ENCODE measurements at regions not wholly inside any gene's neighbourhood (a gene's known extent, or its start where the extent isn't known, plus 50 kb on each side); places are given as distances from the start of the nearest gene placed in this dataset.

- intact Hi-C loops (cut with micrococcal nuclease; ENCODE audit: unreplicated experiment): no loop called here
Observed at GRCh38 chr1:56132520-56132919, 446.8 kb downstream of the PLPP3 start.

DNA sequence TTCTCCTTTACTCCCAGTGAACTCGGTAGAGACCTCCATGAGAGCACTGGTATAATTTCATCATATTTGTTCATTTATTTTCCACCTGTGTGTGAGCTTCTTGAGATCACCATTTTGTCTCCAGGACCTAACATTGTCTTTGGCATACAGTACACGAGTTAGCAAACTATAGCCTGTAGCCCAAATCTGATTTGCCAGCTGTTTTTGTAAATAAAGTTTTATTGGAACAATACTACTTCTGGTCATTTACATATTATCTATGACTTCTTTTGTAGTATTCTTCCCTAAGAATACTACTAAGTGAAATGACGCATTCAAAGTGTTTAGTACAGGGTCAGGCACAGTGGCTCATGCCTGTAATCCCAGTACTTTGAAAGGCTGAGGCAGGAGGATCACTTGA, 449.5 kb downstream of the PLPP3 start:
- BruUV-seq (replicated peaks): no TSS peak
- CTCF ChIA-PET: no interaction called here
- no peak for TF ChIP-seq CTCF (IDR thresholded peaks at IDR 0.05; ENCODE audit: unreplicated experiment)
- intact Hi-C loops (cut with micrococcal nuclease; ENCODE audit: unreplicated experiment): no loop called here
- Mint-ChIP-seq H3K36me3 (ENCODE audit: insufficient read depth, unreplicated experiment) (no peaks in the 10 kb centered on the region), H3K4me1 (ENCODE audit: low read depth, unreplicated experiment) (no peaks in the 10 kb centered on the region), H3K27ac (ENCODE audit: unreplicated experiment) (no peak overlapping the region), H3K9me3 (ENCODE audit: low read depth, unreplicated experiment) (peaks cover 11% of the 10 kb centered on the region), H3K4me3 (ENCODE audit: low read depth, unreplicated experiment) (no peak overlapping the region), H3K27me3 (ENCODE audit: unreplicated experiment) (no peaks in the 10 kb centered on the region)
- DNase-seq: no peak

More at GRCh38 chr1:56132520-56132919, 446.8 kb downstream of the PLPP3 start:
- H3K9me3 Mint-ChIP-seq (ENCODE audit: low read depth, unreplicated experiment): peaks cover 5% of the 10 kb centered on the region
- BruUV-seq (replicated peaks): no TSS peak
- no peaks in the 10 kb centered on the region for H3K4me1 Mint-ChIP-seq (ENCODE audit: low read depth, unreplicated experiment)
- H3K27ac Mint-ChIP-seq (ENCODE audit: unreplicated experiment): no peak overlapping the region
- DNase-seq: no peak
- H3K36me3 Mint-ChIP-seq (ENCODE audit: insufficient read depth, unreplicated experiment): no peaks in the 10 kb centered on the region
- CTCF ChIA-PET: interaction anchor here (0.9 kb wide), 1 partner anchor 462 kb away, joined by 3 read pairs; no protein-coding TSS in a partner anchor
- H3K27me3 Mint-ChIP-seq (ENCODE audit: unreplicated experiment): no peaks in the 10 kb centered on the region
- no peak for TF ChIP-seq CTCF (IDR thresholded peaks at IDR 0.05; ENCODE audit: unreplicated experiment)
- no peak overlapping the region for H3K4me3 Mint-ChIP-seq (ENCODE audit: low read depth, unreplicated experiment)

DNA sequence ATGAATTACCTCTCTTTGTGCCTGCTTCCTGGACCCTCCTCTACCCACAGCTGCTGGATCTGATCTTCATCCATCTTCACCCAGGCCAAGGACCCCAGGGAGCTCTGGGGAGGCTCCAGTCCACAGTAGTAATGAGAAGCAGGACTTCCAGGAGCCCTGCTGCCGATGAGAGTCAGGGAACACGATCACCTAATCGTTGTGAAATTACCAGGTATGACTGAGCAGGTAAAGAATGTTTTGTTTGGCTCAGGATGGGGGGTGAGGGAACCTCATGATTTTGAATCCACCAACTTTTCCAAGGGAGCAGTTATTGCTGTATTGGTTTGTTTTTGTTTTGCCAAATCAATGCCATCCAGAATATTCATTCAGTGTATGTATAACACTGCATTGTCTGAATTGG, 454.0 kb downstream of the PLPP3 start:
- no TSS peak for BruUV-seq (replicated peaks)

DNA sequence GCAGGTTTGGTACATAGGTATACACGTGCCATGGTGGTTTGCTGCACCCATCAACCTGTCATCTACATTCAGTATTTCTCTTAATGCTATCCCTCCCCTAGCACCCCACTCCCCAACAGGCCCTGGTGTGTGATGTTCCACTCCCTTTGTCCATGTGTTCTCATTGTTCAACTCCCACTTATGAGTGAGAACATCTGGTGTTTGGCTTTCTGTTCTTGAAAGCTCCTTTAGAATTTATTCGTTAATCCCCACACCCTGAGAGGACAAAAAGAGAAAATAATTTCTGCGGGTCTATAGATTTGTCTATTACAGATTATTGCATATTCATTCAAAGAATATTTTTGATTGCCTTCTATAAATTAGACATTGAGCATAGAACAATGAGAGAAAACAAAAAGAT, 455.5 kb downstream of the PLPP3 start:
- Mint-ChIP-seq H3K4me3 (ENCODE audit: low read depth, unreplicated experiment) (no peak overlapping the region), H3K36me3 (ENCODE audit: insufficient read depth, unreplicated experiment) (no peaks in the 10 kb centered on the region), H3K9me3 (ENCODE audit: low read depth, unreplicated experiment) (peaks cover 14% of the 10 kb centered on the region), H3K4me1 (ENCODE audit: low read depth, unreplicated experiment) (no peaks in the 10 kb centered on the region), H3K27me3 (ENCODE audit: unreplicated experiment) (no peaks in the 10 kb centered on the region), H3K27ac (ENCODE audit: unreplicated experiment) (no peak overlapping the region)
- intact Hi-C loops (cut with micrococcal nuclease; ENCODE audit: unreplicated experiment): no loop called here
- CTCF ChIA-PET: no interaction called here
- no peak for TF ChIP-seq CTCF (IDR thresholded peaks at IDR 0.05; ENCODE audit: unreplicated experiment)
- no peak for DNase-seq
- no TSS peak for BruUV-seq (replicated peaks)

More for the DNA sequence above, 454.0 kb downstream of the PLPP3 start:
- TF ChIP-seq CTCF (IDR thresholded peaks at IDR 0.05; ENCODE audit: unreplicated experiment): no peak
- CTCF ChIA-PET: no interaction called here
- Mint-ChIP-seq H3K4me1 (ENCODE audit: low read depth, unreplicated experiment) (no peaks in the 10 kb centered on the region), H3K27ac (ENCODE audit: unreplicated experiment) (no peak overlapping the region), H3K36me3 (ENCODE audit: insufficient read depth, unreplicated experiment) (no peaks in the 10 kb centered on the region), H3K4me3 (ENCODE audit: low read depth, unreplicated experiment) (no peak overlapping the region), H3K27me3 (ENCODE audit: unreplicated experiment) (no peaks in the 10 kb centered on the region), H3K9me3 (ENCODE audit: low read depth, unreplicated experiment) (peaks cover 16% of the 10 kb centered on the region)
- intact Hi-C loops (cut with micrococcal nuclease; ENCODE audit: unreplicated experiment): no loop called here
- peak; percentile 10 for DNase-seq

Measured in Calu3 (cell line).